DND-41 (cell line): ENCODE measurements at regions not wholly inside any gene's neighbourhood (a gene's known extent, or its start where the extent isn't known, plus 50 kb on each side); places are given as distances from the start of the nearest gene placed in this dataset.

ENCODE experiments used
- ATAC-seq: fragments of 200-7000 bp; cut with Tn5 transposase; 3 replicates; pipeline ENCODE4 v1.9.1; 2021; ENCODE audit warnings: low read depth; ENCODE audit not compliant: insufficient read depth
- DNase-seq: peaks from one replicate; pipeline ENCODE4 v3.0.0-alpha.2; 2020
- H2AFZ ChIP-seq: 2 replicates; pipeline ENCODE4 v1.6.0; 2012; ENCODE audit warnings: low read depth, low read length
- H3K27ac ChIP-seq: 2 replicates; pipeline ENCODE4 v1.5.1; 2012; ENCODE audit warnings: low read length, inconsistent platforms
- H3K27me3 ChIP-seq: fragments of 200-600 bp; sonication (generic); 2 replicates; pipeline ENCODE4 v1.6.0; 2012; ENCODE audit warnings: low read length, mild to moderate bottlenecking, inconsistent platforms; ENCODE audit not compliant: insufficient read depth, poor library complexity
- H3K36me3 ChIP-seq: 2 replicates; pipeline ENCODE4 v1.5.1; 2012; ENCODE audit warnings: low read length, inconsistent platforms; ENCODE audit not compliant: insufficient read depth
- H3K4me1 ChIP-seq: 2 replicates; pipeline ENCODE4 v1.5.1; 2012; ENCODE audit warnings: mild to moderate bottlenecking, low read length; ENCODE audit not compliant: insufficient read depth
- H3K4me2 ChIP-seq: 2 replicates; pipeline ENCODE4 v1.6.0; 2012; ENCODE audit warnings: mild to moderate bottlenecking, moderate library complexity, low read length, inconsistent platforms; ENCODE audit not compliant: insufficient read depth
- H3K4me3 ChIP-seq, 2 experiments: fragments of 200-600 bp in 1 of 2; shearing (Covaris generic) in 1 of 2; 2 replicates each; pipeline ENCODE4 v1.5.1; 2012 to 2016; ENCODE audit warnings: inconsistent platforms in 2 of 2, low read length in 2 of 2, mild to moderate bottlenecking in 2 of 2, low read depth in 1 of 2, moderate library complexity in 1 of 2
- H3K79me2 ChIP-seq: 2 replicates; pipeline ENCODE4 v1.6.0; 2012; ENCODE audit warnings: low read length, inconsistent platforms; ENCODE audit not compliant: insufficient read depth
- H3K9ac ChIP-seq: 2 replicates; pipeline ENCODE4 v1.6.0; 2012; ENCODE audit warnings: low read depth, mild to moderate bottlenecking, inconsistent platforms, low read length, moderate library complexity
- H3K9me3 ChIP-seq: 2 replicates; pipeline ENCODE4 v1.5.1; 2012; ENCODE audit warnings: low read length, moderate library complexity, mild to moderate bottlenecking, inconsistent platforms; ENCODE audit not compliant: insufficient read depth, severe bottlenecking
- H4K20me1 ChIP-seq: 2 replicates; pipeline ENCODE4 v1.6.0; 2012; ENCODE audit warnings: low read length; ENCODE audit not compliant: insufficient read depth
- CTCF ChIP-seq: IDR thresholded peaks from 2 replicates; pipeline ENCODE4 v1.5.1; 2012; ENCODE audit warnings: borderline replicate concordance, low read length, moderate library complexity, mild to moderate bottlenecking; ENCODE audit not compliant: poor library complexity, severe bottlenecking; ENCODE audit errors: extremely low read depth
- EZH2 ChIP-seq: IDR thresholded peaks from 3 replicates; pipeline ENCODE4 v1.6.1; 2012; ENCODE audit warnings: borderline replicate concordance, low read depth, mild to moderate bottlenecking, moderate library complexity, low read length, inconsistent platforms; ENCODE audit not compliant: severe bottlenecking

GRCh38 chr2:145067549-145068030, 547.7 kb upstream of the ZEB2 start:
- no peak overlapping the region for H3K9ac ChIP-seq
- H3K9me3 ChIP-seq = no peaks in the 10 kb centered on the region
- ATAC-seq = no peak
- H3K27ac ChIP-seq = no peak overlapping the region
- H3K27me3 ChIP-seq = no peaks in the 10 kb centered on the region
- no peaks in the 10 kb centered on the region for H4K20me1 ChIP-seq
- TF ChIP-seq CTCF (no peak), EZH2 (no peak)
- H3K4me1 ChIP-seq = no peaks in the 10 kb centered on the region
- no peak for DNase-seq
- no peak overlapping the region for H2AFZ ChIP-seq
- no peaks in the 10 kb centered on the region for H3K36me3 ChIP-seq
- no peak overlapping the region for H3K4me3 ChIP-seq
- H3K79me2 ChIP-seq = no peaks in the 10 kb centered on the region
- H3K4me2 ChIP-seq = no peak overlapping the region

- ATAC-seq = no peak
- no peak overlapping the region for H3K27ac ChIP-seq
Observed at GRCh38 chr2:145066856-145067548, 547.1 kb upstream of the ZEB2 start.

GRCh38 chr2:145066151-145066661, 546.3 kb upstream of the ZEB2 start:
- no peak overlapping the region for H3K9ac ChIP-seq
- no peaks in the 10 kb centered on the region for H3K4me1 ChIP-seq
- H3K27me3 ChIP-seq = no peaks in the 10 kb centered on the region
- no peaks in the 10 kb centered on the region for H4K20me1 ChIP-seq
- H3K4me2 ChIP-seq = no peak overlapping the region
- H3K36me3 ChIP-seq = no peaks in the 10 kb centered on the region
- no peak overlapping the region for H3K4me3 ChIP-seq
- H3K79me2 ChIP-seq = no peaks in the 10 kb centered on the region
- TF ChIP-seq EZH2 (no peak), CTCF (no peak)
- no peaks in the 10 kb centered on the region for H3K9me3 ChIP-seq
- H3K27ac ChIP-seq = no peak overlapping the region
- DNase-seq = no peak
- ATAC-seq = no peak
- no peak overlapping the region for H2AFZ ChIP-seq

More at GRCh38 chr2:145066856-145067548, 547.1 kb upstream of the ZEB2 start:
- no peak for TF ChIP-seq EZH2
- TF ChIP-seq CTCF = no peak
- Histone ChIP-seq H3K4me1 (no peaks in the 10 kb centered on the region), H2AFZ (no peak overlapping the region), H3K36me3 (no peaks in the 10 kb centered on the region), H3K27me3 (no peaks in the 10 kb centered on the region), H3K9ac (no peak overlapping the region), H3K9me3 (no peaks in the 10 kb centered on the region), H3K4me2 (no peak overlapping the region), H4K20me1 (no peaks in the 10 kb centered on the region), H3K79me2 (no peaks in the 10 kb centered on the region), H3K4me3 (no peak overlapping the region)
- DNase-seq = no peak
